Ramos (cell line): ENCODE measurements at regions not wholly inside any gene's neighbourhood (a gene's known extent, or its start where the extent isn't known, plus 50 kb on each side); places are given as distances from the start of the nearest gene placed in this dataset.
"Not testable (repeated sequence)": the region's sequence is repeated elsewhere in the genome, so short reads cannot be mapped to it uniquely, and the experiment has no call there.

Source experiments
- in situ Hi-C: fragments of 300-500 bp; cut with MboI; formaldehyde crosslinking; loops from one replicate; pipeline ENCODE4 v1.14.3; 2022; ENCODE audit warnings: low sequenced_read_pairs; ENCODE audit not compliant: unreplicated experiment

GRCh38 chr15:26001201-26001600 is 138.1 kb upstream of the ATP10A start:
- in situ Hi-C loops = no loop called here

- in situ Hi-C loops = no loop called here
Observed at GRCh38 chr15:25993506-25993905, 130.4 kb upstream of the ATP10A start.

- in situ Hi-C loops = no loop called here
Observed at GRCh38 chr15:25990220-25990619, 127.1 kb upstream of the ATP10A start.

GRCh38 chr15:25989327-25989726 is 126.2 kb upstream of the ATP10A start:
- in situ Hi-C loops = no loop called here

GRCh38 chr15:25988716-25989115 is 125.6 kb upstream of the ATP10A start:
- in situ Hi-C loops = not testable (repeated sequence)

GRCh38 chr15:25987638-25988037 is 124.5 kb upstream of the ATP10A start:
- in situ Hi-C loops = no loop called here

GRCh38 chr15:25985165-25985564 is 122.0 kb upstream of the ATP10A start:
- in situ Hi-C loops = no loop called here

- in situ Hi-C loops = no loop called here
Observed at GRCh38 chr15:25982736-25983135, 119.6 kb upstream of the ATP10A start.

GRCh38 chr15:25981114-25981513 is 118.0 kb upstream of the ATP10A start:
- in situ Hi-C loops = no loop called here

- in situ Hi-C loops = no loop called here
Observed at GRCh38 chr15:25972141-25972675, 109.1 kb upstream of the ATP10A start.

- in situ Hi-C loops = no loop called here
Observed at GRCh38 chr15:25971053-25971452, 107.9 kb upstream of the ATP10A start.

GRCh38 chr15:25969886-25970285 is 106.8 kb upstream of the ATP10A start:
- in situ Hi-C loops = no loop called here

GRCh38 chr15:25967116-25967515 is 104.0 kb upstream of the ATP10A start:
- in situ Hi-C loops = no loop called here

GRCh38 chr15:25965326-25965725 is 102.2 kb upstream of the ATP10A start:
- in situ Hi-C loops = no loop called here

- in situ Hi-C loops = no loop called here
Observed at GRCh38 chr15:25960273-25960672, 97.1 kb upstream of the ATP10A start.

GRCh38 chr15:25959100-25959499 is 96.0 kb upstream of the ATP10A start:
- in situ Hi-C loops = no loop called here

GRCh38 chr15:25955628-25956027 is 92.5 kb upstream of the ATP10A start:
- in situ Hi-C loops = no loop called here

- in situ Hi-C loops = no loop called here
Observed at GRCh38 chr15:25954398-25954797, 91.3 kb upstream of the ATP10A start.

- in situ Hi-C loops = no loop called here
Observed at GRCh38 chr15:25950014-25950413, 86.9 kb upstream of the ATP10A start.

GRCh38 chr15:25947323-25948314 is 84.5 kb upstream of the ATP10A start:
- in situ Hi-C loops = no loop called here

GRCh38 chr15:25946241-25946805 is 83.2 kb upstream of the ATP10A start:
- in situ Hi-C loops = no loop called here
